ENCODE measurements at regions not wholly inside any gene's neighbourhood (a gene's known extent, or its start where the extent isn't known, plus 50 kb on each side); places are given as distances from the start of the nearest gene placed in this dataset.

Small RNA genes lying in the stretch of these regions (small RNA-seq; reads per million reads assigned to genes)
- 0 reads per million in 3 experiments for gene RNA5SP161 (ENCODE audit: insufficient read depth in 2 of 3, insufficient read length in 3 of 3, low read depth in 2 of 3, low replicate concordance in 1 of 3)

Measured in HepG2 (cell line).